T1000 (cell line): ENCODE measurements at regions not wholly inside any gene's neighbourhood (a gene's known extent, or its start where the extent isn't known, plus 50 kb on each side); places are given as distances from the start of the nearest gene placed in this dataset.
"Not testable (repeated sequence)": the region's sequence is repeated elsewhere in the genome, so short reads cannot be mapped to it uniquely, and the experiment has no call there.

Experiments
- DNase-seq: peaks from one replicate; lab custom pipeline; 2025; ENCODE audit warnings: mixed read lengths; lab: John Stamatoyannopoulos, UW

DNA sequence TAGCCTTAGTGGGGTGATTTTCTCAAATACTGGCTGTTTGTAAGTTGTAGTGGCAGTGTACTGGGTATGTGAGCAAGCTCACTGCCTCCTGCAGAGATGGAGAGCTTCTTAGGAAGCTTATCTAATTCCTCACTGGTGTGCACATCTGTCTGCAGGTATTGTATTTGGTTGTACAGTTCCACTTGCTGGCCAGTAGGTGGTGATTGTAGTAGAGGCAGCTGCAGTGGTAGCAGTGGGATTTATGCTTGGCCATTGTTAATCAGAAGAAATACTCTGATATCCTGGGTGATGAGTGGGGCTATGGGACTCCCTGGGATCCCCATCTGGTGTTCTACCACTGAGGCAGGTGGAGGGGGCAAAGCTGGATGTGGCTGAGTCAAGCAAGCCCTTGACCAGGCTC, 276.1 kb upstream of the SPAG17 start:
- no peak for DNase-seq

DNA sequence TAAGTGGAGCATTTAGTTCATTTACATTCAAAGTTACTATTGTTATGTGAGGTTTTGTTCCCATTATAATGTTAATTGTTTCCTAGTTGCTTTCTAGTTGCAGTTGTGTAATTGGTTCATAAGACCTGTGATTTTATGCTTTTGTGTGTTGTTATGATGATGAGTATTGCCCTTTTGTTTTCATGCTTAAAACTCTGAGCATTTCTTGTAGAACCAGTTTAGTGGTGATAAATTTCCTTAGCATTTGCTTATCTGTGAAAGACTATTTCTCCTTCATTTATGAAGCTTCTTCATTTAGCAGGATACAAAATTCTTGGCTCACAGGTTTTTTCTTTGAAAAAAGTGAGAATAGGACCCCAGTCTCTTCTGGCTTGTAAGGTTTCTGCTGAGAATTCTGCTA, 274.8 kb upstream of the SPAG17 start:
- DNase-seq = no peak

DNA sequence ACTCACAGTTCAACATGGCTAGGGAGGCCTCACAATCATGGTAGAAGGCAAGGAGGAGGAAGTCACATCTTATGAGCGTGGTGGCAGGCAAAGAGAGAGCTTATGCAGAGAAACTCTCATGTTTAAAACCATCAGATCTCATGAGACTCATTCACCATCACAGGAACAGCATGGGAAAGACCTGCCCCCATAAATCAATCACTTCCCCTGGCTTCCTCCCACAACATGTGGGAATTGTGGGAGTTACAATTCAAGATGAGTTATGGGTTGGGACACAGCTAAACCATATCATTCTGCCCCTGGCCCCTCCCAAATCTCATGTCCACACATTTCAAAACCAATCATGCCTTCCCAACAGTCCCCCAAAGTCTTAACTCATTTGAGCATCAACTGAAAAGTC, 268.8 kb upstream of the SPAG17 start:
- DNase-seq = not testable (repeated sequence)

DNA sequence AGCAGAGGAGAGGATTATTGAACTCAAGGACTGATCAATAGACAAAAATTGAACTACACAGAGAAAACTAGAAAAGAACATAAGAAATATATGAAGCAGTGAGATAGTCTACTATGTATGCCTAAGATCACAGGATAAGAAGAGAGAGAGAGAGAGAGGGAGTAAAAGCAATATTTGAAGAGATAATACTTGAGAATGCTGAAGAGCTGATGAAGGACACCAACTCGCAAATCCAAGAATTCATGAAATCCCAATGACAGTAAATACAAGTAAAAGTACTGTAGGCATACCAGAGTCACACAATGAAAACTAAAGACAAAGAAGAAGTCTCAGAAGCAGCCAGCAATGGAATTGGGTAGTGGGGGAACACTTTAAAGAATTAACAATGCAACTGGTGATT, 260.1 kb upstream of the SPAG17 start:
- no peak for DNase-seq

DNA sequence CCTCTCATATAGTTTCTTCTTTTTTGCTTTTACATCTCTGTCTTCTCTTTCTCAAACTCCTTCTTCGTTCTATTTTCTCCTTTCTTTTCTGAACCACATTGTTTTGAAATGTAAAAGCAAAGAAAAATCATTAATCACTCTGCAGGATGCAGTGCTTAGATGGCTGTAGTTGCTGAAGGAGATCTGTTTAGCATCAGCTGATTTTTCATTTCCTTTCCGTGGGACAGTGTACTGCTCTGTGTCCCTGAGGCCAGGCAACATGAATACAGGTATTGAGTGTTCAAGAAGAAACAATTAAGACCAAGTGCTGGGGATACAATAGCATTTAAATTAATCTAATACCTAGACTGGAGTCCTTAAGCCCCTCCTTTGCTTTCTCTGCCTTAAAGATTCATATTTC, 257.2 kb upstream of the SPAG17 start:
- DNase-seq = no peak

DNA sequence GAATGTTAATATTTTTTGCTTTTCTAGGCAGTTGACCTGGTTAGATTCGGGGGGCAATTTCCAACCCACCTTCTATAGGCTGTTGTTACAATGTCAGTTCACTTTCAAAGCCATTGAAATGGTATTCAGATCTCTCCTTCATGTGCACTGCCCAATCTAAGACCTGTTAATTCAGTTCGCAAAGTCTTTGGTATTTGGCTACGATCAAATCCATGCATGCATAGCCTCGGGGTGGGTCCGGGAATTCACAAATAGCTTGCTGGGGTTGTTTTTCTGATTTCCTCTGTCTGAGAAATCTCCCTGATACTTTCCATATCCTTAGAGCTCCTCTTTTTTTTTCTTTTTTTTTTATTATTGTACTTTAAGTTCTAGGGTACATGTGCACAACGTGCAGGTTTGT, 252.6 kb upstream of the SPAG17 start:
- DNase-seq = no peak

DNA sequence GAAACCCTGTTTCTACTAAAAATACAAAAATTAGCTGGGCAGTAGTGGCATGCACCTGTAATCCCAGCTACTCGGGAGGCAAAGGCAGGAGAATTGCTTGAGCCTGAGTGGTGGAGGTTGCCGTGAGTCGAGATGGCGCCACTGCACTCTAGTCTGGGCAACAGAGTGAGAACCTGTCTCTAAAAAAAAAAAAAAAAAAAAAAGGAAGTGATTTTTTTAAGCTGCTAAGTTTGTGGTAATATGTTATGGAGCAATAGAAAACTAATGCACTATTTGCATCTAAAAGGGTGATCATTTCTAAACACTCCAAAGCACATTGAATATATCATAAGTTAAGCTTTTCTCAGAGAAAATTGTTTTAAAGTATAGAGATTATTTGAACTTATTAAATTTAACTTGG, 244.8 kb upstream of the SPAG17 start:
- DNase-seq = no peak

DNA sequence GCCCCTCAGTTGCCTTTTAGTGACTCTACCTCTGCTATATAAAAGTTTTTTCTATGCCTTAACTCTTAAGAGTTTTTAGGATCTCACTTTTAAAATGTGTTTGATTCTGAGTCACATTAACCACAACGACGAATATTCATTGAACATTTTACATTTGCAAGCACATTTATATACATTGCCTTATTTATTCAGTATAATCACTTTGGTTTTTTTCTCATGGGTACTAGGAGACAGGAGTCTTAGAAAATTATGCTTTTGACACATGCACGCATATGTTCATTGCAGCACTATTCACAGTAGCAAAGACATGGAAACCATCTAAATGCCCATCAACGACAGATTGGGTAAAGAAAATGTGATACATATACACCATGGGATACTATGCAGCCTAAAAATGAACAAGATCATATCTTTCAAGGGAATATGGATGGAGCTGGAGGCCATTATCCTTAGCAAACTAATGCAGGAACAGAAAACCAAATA, 236.9 kb upstream of the SPAG17 start:
- no peak for DNase-seq

DNA sequence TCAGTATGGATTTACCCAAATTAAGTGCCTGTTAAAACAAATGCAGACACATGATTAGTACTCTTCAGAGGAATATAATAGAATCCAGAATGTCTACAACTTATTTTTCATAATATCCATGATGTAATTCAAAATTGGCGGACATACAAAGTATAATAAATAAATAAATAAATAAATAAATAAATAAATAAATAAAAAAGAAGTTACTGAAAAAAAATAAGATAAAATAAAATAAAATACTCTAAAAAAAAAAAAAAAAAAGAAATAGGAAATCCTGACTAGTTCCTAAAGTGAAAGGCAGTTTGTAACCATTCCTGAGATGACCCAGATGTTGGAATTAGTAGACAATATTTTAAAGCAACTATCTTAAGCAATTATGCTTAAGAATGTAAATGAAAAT, 219.0 kb upstream of the SPAG17 start:
- no peak for DNase-seq

DNA sequence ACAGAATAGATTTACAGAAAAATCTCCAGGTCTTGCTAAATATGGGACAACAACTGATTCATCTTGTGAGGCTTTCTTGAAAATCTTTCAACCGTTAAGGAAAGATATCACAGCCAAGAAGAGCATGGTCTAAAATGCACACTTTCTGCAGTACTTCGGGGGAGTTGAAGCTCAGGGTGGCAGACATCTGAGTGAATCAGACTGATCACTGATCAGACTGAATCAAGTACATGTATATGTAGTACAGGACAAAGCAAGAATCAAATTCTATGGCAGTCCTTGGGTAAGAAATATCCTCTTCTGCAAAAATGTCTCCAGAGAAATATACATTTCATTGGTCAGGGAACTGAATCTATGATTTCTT, 212.4 kb upstream of the SPAG17 start:
- no peak for DNase-seq

DNA sequence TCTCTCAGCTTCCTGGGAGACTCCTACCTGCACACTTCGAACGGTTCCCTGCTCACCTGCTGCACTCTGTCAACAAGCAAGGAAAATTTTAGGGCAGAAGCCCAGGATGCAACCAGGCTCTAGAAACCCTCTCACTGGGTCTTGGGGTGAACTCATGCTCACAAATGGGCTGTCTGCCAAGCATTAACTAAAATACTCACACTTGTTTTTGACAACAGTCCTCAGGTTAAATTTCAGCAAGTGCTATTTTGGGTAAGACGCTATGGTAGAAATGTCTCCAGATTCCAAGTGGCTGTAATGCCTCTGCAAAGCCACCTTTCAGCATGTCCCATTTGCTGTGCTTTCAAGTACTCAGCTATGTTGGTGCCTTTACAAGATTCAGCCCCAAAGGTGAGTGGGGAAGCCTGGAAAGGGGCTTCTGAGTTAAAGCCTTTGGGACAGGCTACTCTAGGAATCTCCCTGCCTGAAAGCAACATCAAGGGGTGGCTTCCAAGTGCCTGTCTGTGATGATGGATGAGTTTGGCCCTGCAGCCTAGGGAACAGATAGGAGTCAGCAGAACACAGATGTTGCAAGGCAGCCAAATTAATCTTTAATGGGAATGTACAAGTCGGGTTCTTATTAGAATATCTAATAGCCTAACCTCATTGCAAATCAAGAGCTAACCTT, 211.9 kb upstream of the SPAG17 start:
- DNase-seq = no peak

DNA sequence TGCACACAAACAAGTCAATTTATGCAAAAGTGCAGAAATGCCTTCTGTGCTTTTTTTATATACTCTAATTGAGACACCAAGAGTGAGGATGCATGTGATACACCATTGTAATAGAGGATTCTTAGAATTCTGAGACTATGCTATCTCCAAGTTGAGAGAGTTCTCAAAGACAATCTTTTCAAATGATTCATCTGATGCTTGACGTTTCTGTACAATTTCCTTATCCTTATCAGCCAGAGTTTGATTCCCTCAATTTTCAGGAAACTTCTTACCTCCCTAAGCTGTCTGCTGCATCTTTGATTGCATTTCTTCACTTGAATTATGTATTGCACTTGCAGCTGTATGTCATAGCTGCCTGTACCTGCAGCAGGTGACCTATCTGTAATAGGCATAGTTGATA, 211.3 kb upstream of the SPAG17 start:
- DNase-seq = no peak

DNA sequence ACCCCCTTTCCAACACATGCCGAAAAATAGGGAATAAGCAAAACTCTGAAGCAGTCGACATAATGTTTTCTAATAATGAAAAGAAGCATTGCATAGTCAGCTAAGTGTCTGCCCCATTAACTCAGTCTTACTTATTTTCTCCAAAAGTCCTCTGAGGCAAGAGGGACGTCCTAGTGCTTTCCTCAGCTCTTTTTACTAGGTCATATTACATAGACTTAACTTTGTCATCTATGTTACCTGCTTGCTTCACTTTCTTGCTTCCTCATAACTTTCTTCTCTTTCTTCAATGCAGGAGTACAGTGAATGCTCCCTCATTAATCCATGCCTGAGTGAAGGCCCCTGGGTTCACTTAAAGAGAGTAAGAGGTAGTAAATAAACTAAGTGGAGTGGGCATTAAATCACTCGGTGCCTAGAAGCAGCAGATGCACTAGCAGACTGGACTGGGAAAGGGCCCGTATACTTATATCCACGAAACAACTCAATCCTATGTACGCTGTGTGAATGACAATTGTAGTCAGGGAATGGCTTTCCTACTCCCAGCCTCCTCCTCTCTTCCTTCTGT, 210.5 kb upstream of the SPAG17 start:
- DNase-seq = no peak

DNA sequence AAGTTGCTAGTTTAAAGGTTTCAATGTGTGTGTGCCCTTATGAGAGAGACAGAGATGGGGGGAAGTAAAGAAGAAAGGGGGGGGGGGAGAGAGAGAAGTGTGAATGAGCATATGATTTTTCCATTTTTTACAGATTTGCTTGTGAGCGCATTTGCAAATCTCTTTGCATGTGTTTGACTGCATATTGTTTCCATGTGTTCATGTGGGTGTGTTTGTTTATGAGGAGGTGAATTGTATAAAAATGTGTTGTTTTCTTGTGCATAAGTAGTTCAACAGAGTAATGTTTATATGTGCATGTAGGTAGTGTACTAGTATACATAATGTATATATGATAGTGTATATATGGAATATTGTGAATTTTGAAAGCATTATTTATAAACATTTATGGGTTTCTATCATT, 205.9 kb upstream of the SPAG17 start:
- DNase-seq = no peak

DNA sequence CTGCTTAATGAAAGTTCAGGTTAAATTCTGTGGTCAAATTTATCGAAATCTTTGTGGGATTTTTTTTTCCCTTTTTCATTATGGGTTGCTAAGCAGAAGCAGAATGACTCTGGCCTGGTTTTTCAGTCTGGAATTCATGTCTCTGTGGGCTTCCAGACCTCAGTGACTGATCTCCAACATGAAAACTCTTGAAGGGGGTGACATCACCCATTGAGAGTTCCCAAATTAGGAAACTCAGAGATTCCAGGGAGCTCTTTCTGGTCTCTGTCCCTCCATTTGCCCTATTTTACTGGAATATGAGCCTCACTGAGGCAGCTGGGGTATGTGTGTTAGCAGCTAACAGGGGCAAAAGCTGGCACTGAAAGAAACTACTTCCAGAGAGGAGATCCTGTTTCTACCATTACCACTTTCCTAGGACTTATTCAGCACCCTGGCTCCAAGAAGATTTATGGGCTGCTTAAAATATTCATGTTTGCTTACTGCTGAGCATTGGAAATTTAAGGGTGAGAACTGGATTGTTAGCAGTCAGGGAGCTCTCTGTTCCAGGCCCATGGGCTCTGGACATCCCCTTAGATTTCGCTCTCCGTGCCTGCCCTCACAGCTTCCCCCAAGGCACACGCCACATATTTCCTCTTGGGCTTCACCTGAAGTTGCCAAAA, 203.4 kb upstream of the SPAG17 start:
- DNase-seq = no peak

DNA sequence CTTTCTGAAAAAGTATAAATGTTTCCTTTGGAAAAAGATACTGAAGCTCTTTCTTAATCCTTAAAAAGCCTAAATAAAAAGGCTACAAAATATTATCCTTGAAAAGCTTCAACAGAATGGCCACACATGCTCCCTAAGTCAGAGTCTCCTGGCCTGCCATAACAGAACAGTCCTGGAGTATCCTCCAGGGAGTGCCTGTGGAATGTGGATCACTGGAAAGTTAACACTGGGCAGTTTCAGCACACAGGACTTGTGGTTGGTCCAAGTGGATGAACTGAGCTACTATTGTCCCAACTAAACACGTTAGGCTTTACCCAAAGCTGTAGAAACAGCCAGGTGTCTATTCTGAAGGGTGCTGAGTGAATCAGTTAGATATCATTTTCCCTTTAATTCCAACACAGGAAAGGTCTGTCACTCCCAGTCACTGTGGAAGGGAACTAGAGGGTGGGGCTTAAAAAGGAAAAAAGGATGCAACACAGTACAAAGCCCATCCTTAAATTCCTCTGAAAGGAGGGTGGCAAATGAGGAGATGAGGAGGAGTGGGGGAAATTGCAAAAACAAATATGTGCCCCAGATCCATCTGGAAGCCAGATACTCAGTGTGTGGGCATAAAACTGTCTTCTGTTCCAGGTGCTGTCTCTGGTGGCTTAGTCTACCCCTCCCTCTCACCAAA, 196.3 kb upstream of the SPAG17 start:
- no peak for DNase-seq

DNA sequence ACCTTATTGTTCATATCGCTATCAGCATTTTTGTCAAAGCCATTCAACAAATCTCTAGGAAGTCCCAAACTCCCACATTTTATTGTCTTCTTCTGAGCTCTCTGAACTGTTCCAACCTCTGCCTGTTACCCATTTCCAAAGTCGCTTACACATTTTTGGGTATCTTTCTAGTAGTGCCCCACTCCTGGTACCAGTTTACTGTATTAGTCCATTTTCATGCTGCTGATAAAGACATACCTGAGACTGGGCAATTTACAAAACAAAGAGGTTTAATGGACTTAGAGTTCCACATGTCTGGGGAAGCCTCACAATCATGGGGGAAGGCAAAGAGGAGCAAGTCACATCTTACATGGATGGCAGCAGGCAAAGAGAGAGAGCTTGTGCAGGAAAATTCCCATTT, 192.2 kb upstream of the SPAG17 start:
- DNase-seq = not testable (repeated sequence)

DNA sequence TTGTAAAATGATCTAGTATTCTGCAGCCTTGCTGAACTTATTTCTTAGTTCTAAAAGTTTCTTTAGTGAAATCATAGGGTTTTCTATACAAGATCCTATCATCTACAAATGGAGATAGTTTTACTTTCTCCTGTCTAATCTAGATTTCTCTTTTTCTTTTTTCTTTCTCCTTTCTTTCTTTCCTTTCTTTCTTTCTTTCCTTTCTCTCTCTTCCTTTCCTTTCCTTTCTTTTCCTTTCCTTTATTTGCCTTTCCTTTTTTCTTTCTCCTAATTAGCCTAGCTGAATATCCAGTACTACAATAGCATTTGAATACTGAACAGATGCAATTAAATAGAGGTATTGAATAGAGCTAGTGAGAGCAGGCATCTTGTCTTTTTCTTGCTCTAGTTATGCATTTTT, 186.6 kb upstream of the SPAG17 start:
- no peak for DNase-seq

DNA sequence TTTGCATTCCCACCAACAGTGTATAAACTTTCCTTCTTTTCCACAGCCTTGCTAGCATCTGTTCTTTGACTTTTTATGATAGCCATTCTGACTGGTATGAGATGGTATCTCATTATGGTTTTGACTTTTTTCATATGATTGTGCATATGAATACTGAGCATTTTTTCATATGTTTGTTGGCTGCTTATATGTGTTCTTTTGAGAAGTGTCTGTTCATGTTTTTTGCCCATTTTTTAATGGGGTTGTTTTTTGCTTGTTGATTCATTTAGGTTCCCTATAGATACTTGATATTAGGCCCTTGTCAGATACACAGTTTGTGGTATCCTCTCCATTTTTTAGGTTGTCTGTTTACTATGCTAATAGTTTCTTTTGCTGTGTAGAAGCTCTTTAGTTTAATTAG, 185.8 kb upstream of the SPAG17 start:
- DNase-seq = no peak

DNA sequence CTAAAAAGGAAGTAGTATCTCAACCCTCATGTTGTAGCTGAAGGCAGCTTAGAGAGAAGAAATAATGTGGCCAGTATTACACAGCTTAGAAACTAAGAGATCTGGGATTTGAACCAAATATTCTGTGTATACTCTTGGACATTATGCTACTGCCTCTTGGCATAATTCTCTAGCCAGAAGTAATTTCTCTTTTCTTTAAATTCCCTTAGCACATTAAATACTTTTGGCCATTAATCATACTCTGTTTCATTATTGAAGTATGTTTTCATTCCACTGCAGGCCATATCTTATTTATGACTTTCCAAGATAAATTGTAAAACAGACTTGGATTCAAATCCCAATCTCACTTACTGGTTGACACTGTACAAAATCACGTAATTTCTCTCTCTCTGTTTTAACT, 181.3 kb upstream of the SPAG17 start:
- DNase-seq = no peak

DNA sequence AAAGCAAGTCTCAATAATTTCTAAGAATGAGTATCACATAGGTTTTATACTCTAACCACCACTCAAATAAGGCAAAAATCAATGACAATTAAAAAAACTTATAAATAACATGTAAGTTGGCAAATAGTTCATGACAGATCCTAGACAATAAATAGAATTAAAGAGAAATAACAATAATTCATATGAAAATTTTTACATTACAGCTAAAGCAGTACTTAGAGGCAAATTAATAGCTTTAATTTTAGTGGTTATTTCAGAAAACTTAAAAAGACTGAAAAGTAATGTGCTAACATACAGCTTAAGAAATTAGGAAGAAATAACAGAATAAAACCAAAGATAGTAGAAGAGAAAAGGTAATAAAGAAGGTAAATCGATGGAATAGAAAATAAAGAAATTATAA, 179.9 kb upstream of the SPAG17 start:
- no peak for DNase-seq

DNA sequence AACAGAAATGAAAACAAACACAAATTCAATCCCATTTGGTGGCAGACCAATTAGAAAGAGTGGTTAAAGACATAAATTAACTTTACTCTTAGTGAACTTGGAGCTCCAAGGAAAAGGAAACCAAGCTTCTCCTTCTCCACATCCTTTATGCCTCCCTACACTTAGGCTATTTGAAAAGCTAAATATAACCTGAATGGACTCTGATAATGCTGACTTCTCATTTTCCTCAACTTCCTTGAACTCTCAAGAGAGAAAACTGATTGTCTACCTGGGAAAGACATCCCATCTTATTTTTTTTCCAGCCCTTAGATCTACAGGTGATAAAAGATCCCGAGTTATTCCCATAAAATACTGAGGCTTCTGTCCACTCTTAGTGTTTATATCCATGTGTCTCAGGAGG, 178.4 kb upstream of the SPAG17 start:
- no peak for DNase-seq

DNA sequence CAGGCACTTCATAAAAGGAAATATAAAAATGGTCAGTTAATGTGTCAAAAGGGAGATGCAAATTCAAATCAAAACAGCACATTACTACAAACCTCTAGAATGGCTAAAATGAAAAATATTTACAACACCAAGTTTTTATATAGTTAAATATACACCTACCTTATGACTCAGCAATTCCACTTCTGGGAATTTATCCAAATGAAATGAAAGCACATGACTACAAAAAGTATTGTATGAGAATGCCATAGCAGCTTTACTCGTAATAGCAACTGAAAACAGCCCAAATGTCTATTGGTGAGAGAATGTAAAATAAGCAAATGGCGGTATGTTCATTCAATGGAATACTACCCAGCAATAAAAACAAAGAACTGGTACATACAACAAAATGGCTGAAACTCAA, 175.8 kb upstream of the SPAG17 start:
- no peak for DNase-seq
